ENCODE measurements at regions not wholly inside any gene's neighbourhood (a gene's known extent, or its start where the extent isn't known, plus 50 kb on each side); places are given as distances from the start of the nearest gene placed in this dataset.

- Histone ChIP-seq H2AK5ac (ENCODE audit: low read depth, low read length) (no peak overlapping the region), H3K27ac (ENCODE audit: low read depth, low read length) (no peak overlapping the region), H3K4me3 (ENCODE audit: extremely low read depth in 1 of 4, insufficient read depth in 2 of 4, low read depth in 3 of 4, low read length in 4 of 4) (no peak overlapping the region), H3K56ac (replicated peaks; ENCODE audit: insufficient read length, low read depth, low read length) (no peak overlapping the region), H4K20me1 (replicated peaks in 1 of 2; ENCODE audit: control insufficient read depth in 1 of 2, insufficient read depth in 2 of 2, low read length in 2 of 2) (no peaks in the 10 kb centered on the region), H3K18ac (ENCODE audit: extremely low read depth, low read length) (no peak overlapping the region), H3K36me3 (ENCODE audit: control insufficient read depth in 2 of 4, insufficient read depth in 4 of 4, low read length in 3 of 4) (no peaks in the 10 kb centered on the region), H4K91ac (replicated peaks; ENCODE audit: insufficient read length, low read length) (no peak overlapping the region), H4K8ac (ENCODE audit: extremely low read depth, insufficient read depth, low read length) (no peak overlapping the region), H3K79me2 (ENCODE audit: control insufficient read depth in 1 of 2, insufficient read depth in 2 of 2, low read length in 2 of 2) (no peaks in the 10 kb centered on the region), H2BK20ac (ENCODE audit: low read length) (no peak overlapping the region), H2AFZ (ENCODE audit: low read length) (no peak overlapping the region), H2BK120ac (replicated peaks; ENCODE audit: low read depth, low read length) (no peak overlapping the region), H3K9me3 (ENCODE audit: insufficient read depth in 2 of 2, low read depth in 1 of 2, low read length in 1 of 2) (no peaks in the 10 kb centered on the region), H3K27me3 (replicated peaks in 1 of 4; ENCODE audit: control insufficient read depth in 3 of 4, extremely low read depth in 1 of 4, insufficient read depth in 3 of 4, low read length in 3 of 4) (no peaks in the 10 kb centered on the region), H3K14ac (ENCODE audit: insufficient read length) (no peak overlapping the region), H2BK5ac (ENCODE audit: low read depth, low read length) (no peak overlapping the region), H3K23me2 (ENCODE audit: low read depth, low read length) (no peaks in the 10 kb centered on the region; the same call in 1 of the 2 replicates), H3K4ac (replicated peaks; ENCODE audit: insufficient read length, low read depth, low read length) (no peak overlapping the region), H3K4me1 (replicated peaks in 1 of 4; ENCODE audit: control insufficient read depth in 3 of 4, insufficient read depth in 4 of 4, low read length in 3 of 4) (peaks cover 0 to 3% (median 0%) of the 10 kb centered on the region in 4 experiments; a peak in 2 of 7 replicates), H3K9ac (replicated peaks in 1 of 4; ENCODE audit: extremely low read depth in 1 of 4, low read depth in 3 of 4, low read length in 3 of 4) (no peak overlapping the region), H4K5ac (ENCODE audit: insufficient read length, low read depth, low read length) (no peak overlapping the region), H3K23ac (ENCODE audit: insufficient read length) (no peak overlapping the region), H2BK15ac (ENCODE audit: low read length) (no peak overlapping the region), H3K79me1 (ENCODE audit: low read depth, low read length) (no peaks in the 10 kb centered on the region), H3K4me2 (ENCODE audit: insufficient read depth in 1 of 2, low read depth in 2 of 2, low read length in 2 of 2) (no peak overlapping the region), H2BK12ac (ENCODE audit: low read depth, low read length) (no peak overlapping the region)
- CTCF ChIA-PET (ENCODE audit: partially characterized antibody): interaction anchor here (0.6 to 1.3 kb wide), 2 partner anchors 31 to 91 kb away, joined by 3 to 4 read pairs; no protein-coding TSS in a partner anchor
- TF ChIP-seq SP4 (IDR thresholded peaks at IDR 0.05; ENCODE audit: low read length): no peak
- no peak for TF ChIP-seq TAF1 (IDR thresholded peaks at IDR 0.05; ENCODE audit: low read depth, low read length)
- no peak for TF ChIP-seq RBBP5 (IDR thresholded peaks at IDR 0.05; ENCODE audit: borderline replicate concordance, low read depth, low read length)
- TF ChIP-seq MAX (IDR thresholded peaks at IDR 0.05): no peak
- no peak for TF ChIP-seq KDM4A (IDR thresholded peaks at IDR 0.05; ENCODE audit: low read depth, low read length, severe bottlenecking)
- TF ChIP-seq TCF12 (IDR thresholded peaks at IDR 0.05; ENCODE audit: low read depth, low read length): no peak
- no peak for TF ChIP-seq SUZ12 (IDR thresholded peaks at IDR 0.05; ENCODE audit: low read length)
- no peak for TF ChIP-seq SIX5 (IDR thresholded peaks at IDR 0.05; ENCODE audit: low read depth, low read length)
- TF ChIP-seq SP1 (IDR thresholded peaks at IDR 0.05; ENCODE audit: low read depth, low read length): no peak
- TF ChIP-seq CHD1 (IDR thresholded peaks at IDR 0.05; ENCODE audit: low read depth, low read length): no peak
- TF ChIP-seq HDAC6 (IDR thresholded peaks at IDR 0.05; ENCODE audit: low read depth, low read length): no peak
- no peak for FAIRE-seq
- 96% methylated on average over 2 of the region's 2 CpGs; no CpG with 5 or more reads in 1 of the 2 experiments for WGBS, 2 experiments (ENCODE audit: extremely low coverage in 1 of 2, insufficient coverage in 1 of 2, insufficient read length in 1 of 2, insufficient replicate concordance in 2 of 2, low coverage in 1 of 2, low lambda C conversion rate in 2 of 2, missing lambda C conversion rate in 1 of 2)
- no peak for DNase-seq (ENCODE audit: low read depth in 1 of 2, low spot score in 2 of 2)
- POLR2A ChIA-PET (ENCODE audit: partially characterized antibody): no interaction called here
Observed at GRCh38 chr12:127393896-127394295, 873.1 kb upstream of the TMEM132C start.
